ENCODE measurements at regions not wholly inside any gene's neighbourhood (a gene's known extent, or its start where the extent isn't known, plus 50 kb on each side); places are given as distances from the start of the nearest gene placed in this dataset.
A peak's percentile ranks its signal among the peaks of the same experiment; 100 is the strongest.
"Not testable (repeated sequence)": the region's sequence is repeated elsewhere in the genome, so short reads cannot be mapped to it uniquely, and the experiment has no call there.

GRCh38 chr2:105674401-105674800, 70.3 kb upstream of the NCK2 start:
- no peak for DNase-seq
- Mint-ChIP-seq H3K27me3 (ENCODE audit: low read depth) (no peaks in the 10 kb centered on the region), H3K27ac (peak overlapping the region; percentile 28), H3K4me3 (no peak overlapping the region), H3K36me3 (ENCODE audit: low read depth) (no peaks in the 10 kb centered on the region), H3K4me1 (ENCODE audit: low read depth) (peaks cover 19% of the 10 kb centered on the region), H3K9me3 (peaks cover under 1% of the 10 kb centered on the region)
- CTCF ChIA-PET, result no interaction called here
- intact Hi-C loops (cut with micrococcal nuclease), result no loop called here

GRCh38 chr2:105671156-105671555, 73.6 kb upstream of the NCK2 start:
- H3K4me1 Mint-ChIP-seq (ENCODE audit: low read depth), result peaks cover 19% of the 10 kb centered on the region
- H3K9me3 Mint-ChIP-seq, result peaks cover 8% of the 10 kb centered on the region
- no peaks in the 10 kb centered on the region for H3K27me3 Mint-ChIP-seq (ENCODE audit: low read depth)
- no peaks in the 10 kb centered on the region for H3K36me3 Mint-ChIP-seq (ENCODE audit: low read depth)
- DNase-seq, result no peak
- intact Hi-C loops (cut with micrococcal nuclease), result no loop called here
- CTCF ChIA-PET, result no interaction called here
- no peak overlapping the region for H3K4me3 Mint-ChIP-seq
- no peak overlapping the region for H3K27ac Mint-ChIP-seq

GRCh38 chr2:105669384-105669891, 75.3 kb upstream of the NCK2 start:
- intact Hi-C loops (cut with micrococcal nuclease), result no loop called here
- CTCF ChIA-PET, result no interaction called here
- DNase-seq, result no peak
- Mint-ChIP-seq H3K4me3 (no peak overlapping the region), H3K27ac (no peak overlapping the region), H3K27me3 (ENCODE audit: low read depth) (no peaks in the 10 kb centered on the region), H3K9me3 (peaks cover 19% of the 10 kb centered on the region), H3K36me3 (ENCODE audit: low read depth) (peaks cover 2% of the 10 kb centered on the region), H3K4me1 (ENCODE audit: low read depth) (peaks cover 3% of the 10 kb centered on the region)

- H3K4me3 Mint-ChIP-seq, result no peak overlapping the region
- CTCF ChIA-PET, result no interaction called here
Measured at GRCh38 chr2:105665480-105665879, 79.2 kb upstream of the NCK2 start.

GRCh38 chr2:105660489-105660888, 84.2 kb upstream of the NCK2 start:
- CTCF ChIA-PET, result interaction anchor here (0.6 kb wide), 1 partner anchor 481 kb away, joined by 3 read pairs; no protein-coding TSS in a partner anchor
- no peak for DNase-seq
- Mint-ChIP-seq H3K27me3 (ENCODE audit: low read depth) (no peaks in the 10 kb centered on the region), H3K4me1 (ENCODE audit: low read depth) (peaks cover 1% of the 10 kb centered on the region), H3K36me3 (ENCODE audit: low read depth) (no peaks in the 10 kb centered on the region), H3K27ac (no peak overlapping the region), H3K4me3 (no peak overlapping the region), H3K9me3 (peaks cover 12% of the 10 kb centered on the region)
- intact Hi-C loops (cut with micrococcal nuclease), result no loop called here

More at GRCh38 chr2:105665480-105665879, 79.2 kb upstream of the NCK2 start:
- H3K27ac Mint-ChIP-seq, result no peak overlapping the region
- DNase-seq, result no peak
- peaks cover 19% of the 10 kb centered on the region for H3K9me3 Mint-ChIP-seq
- no peaks in the 10 kb centered on the region for H3K27me3 Mint-ChIP-seq (ENCODE audit: low read depth)
- no peaks in the 10 kb centered on the region for H3K4me1 Mint-ChIP-seq (ENCODE audit: low read depth)
- peaks cover 2% of the 10 kb centered on the region for H3K36me3 Mint-ChIP-seq (ENCODE audit: low read depth)
- intact Hi-C loops (cut with micrococcal nuclease), result no loop called here

GRCh38 chr2:105655723-105656606, 88.7 kb upstream of the NCK2 start:
- H3K27ac Mint-ChIP-seq; DNase-seq; H3K27me3 Mint-ChIP-seq (ENCODE audit: low read depth); H3K36me3 Mint-ChIP-seq (ENCODE audit: low read depth); intact Hi-C loops (cut with micrococcal nuclease); CTCF ChIA-PET; H3K9me3 Mint-ChIP-seq; H3K4me3 Mint-ChIP-seq: not testable (repeated sequence)
- H3K4me1 Mint-ChIP-seq (ENCODE audit: low read depth), result peaks cover 12% of the 10 kb centered on the region

GRCh38 chr2:105655244-105655643, 89.5 kb upstream of the NCK2 start:
- H3K36me3 Mint-ChIP-seq (ENCODE audit: low read depth), result no peaks in the 10 kb centered on the region
- no peak overlapping the region for H3K27ac Mint-ChIP-seq
- DNase-seq, result no peak
- no peaks in the 10 kb centered on the region for H3K27me3 Mint-ChIP-seq (ENCODE audit: low read depth)
- CTCF ChIA-PET, result no interaction called here
- H3K4me3 Mint-ChIP-seq, result no peak overlapping the region
- peaks cover 13% of the 10 kb centered on the region for H3K4me1 Mint-ChIP-seq (ENCODE audit: low read depth)
- peaks cover 3% of the 10 kb centered on the region for H3K9me3 Mint-ChIP-seq
- intact Hi-C loops (cut with micrococcal nuclease), result no loop called here

GRCh38 chr2:105654474-105655004, 90.2 kb upstream of the NCK2 start:
- CTCF ChIA-PET, result no interaction called here
- H3K9me3 Mint-ChIP-seq, result peaks cover 3% of the 10 kb centered on the region
- H3K36me3 Mint-ChIP-seq (ENCODE audit: low read depth), result no peaks in the 10 kb centered on the region
- intact Hi-C loops (cut with micrococcal nuclease), result loop anchor here (1.0 to 5.0 kb wide), 2 partner anchors 21 to 433 kb away; no protein-coding TSS in a partner anchor
- no peak overlapping the region for H3K4me3 Mint-ChIP-seq
- no peaks in the 10 kb centered on the region for H3K27me3 Mint-ChIP-seq (ENCODE audit: low read depth)
- DNase-seq, result no peak
- H3K4me1 Mint-ChIP-seq (ENCODE audit: low read depth), result peaks cover 13% of the 10 kb centered on the region
- no peak overlapping the region for H3K27ac Mint-ChIP-seq

- Mint-ChIP-seq H3K9me3 (peaks cover 3% of the 10 kb centered on the region), H3K27me3 (ENCODE audit: low read depth) (no peaks in the 10 kb centered on the region), H3K4me1 (ENCODE audit: low read depth) (peaks cover 13% of the 10 kb centered on the region), H3K36me3 (ENCODE audit: low read depth) (no peaks in the 10 kb centered on the region), H3K4me3 (no peak overlapping the region), H3K27ac (no peak overlapping the region)
- intact Hi-C loops (cut with micrococcal nuclease), result loop anchor here (5.0 kb wide), 1 partner anchor 434 kb away; no protein-coding TSS in a partner anchor
- CTCF ChIA-PET, result no interaction called here
- no peak for DNase-seq
Measured at GRCh38 chr2:105653302-105653701, 91.4 kb upstream of the NCK2 start.

- no peak overlapping the region for H3K27ac Mint-ChIP-seq
- intact Hi-C loops (cut with micrococcal nuclease), result loop anchor here (5.0 kb wide), 1 partner anchor 435 kb away; no protein-coding TSS in a partner anchor
- CTCF ChIA-PET, result interaction anchor here (0.6 kb wide), 1 partner anchor 67 kb away, joined by 3 read pairs; no protein-coding TSS in a partner anchor
Measured at GRCh38 chr2:105652014-105652796, 92.5 kb upstream of the NCK2 start.

GRCh38 chr2:105649534-105649933, 95.2 kb upstream of the NCK2 start:
- Mint-ChIP-seq H3K9me3 (peaks cover 3% of the 10 kb centered on the region), H3K4me1 (ENCODE audit: low read depth) (peaks cover 7% of the 10 kb centered on the region), H3K27me3 (ENCODE audit: low read depth) (no peaks in the 10 kb centered on the region), H3K4me3 (no peak overlapping the region), H3K36me3 (ENCODE audit: low read depth) (no peaks in the 10 kb centered on the region), H3K27ac (no peak overlapping the region)
- intact Hi-C loops (cut with micrococcal nuclease), result no loop called here
- CTCF ChIA-PET, result no interaction called here
- DNase-seq, result no peak

More at GRCh38 chr2:105652014-105652796, 92.5 kb upstream of the NCK2 start:
- Mint-ChIP-seq H3K4me1 (ENCODE audit: low read depth) (peaks cover 13% of the 10 kb centered on the region), H3K9me3 (peaks cover 3% of the 10 kb centered on the region), H3K27me3 (ENCODE audit: low read depth) (no peaks in the 10 kb centered on the region), H3K36me3 (ENCODE audit: low read depth) (no peaks in the 10 kb centered on the region), H3K4me3 (no peak overlapping the region)
- DNase-seq, result no peak

- no peaks in the 10 kb centered on the region for H3K27me3 Mint-ChIP-seq (ENCODE audit: low read depth)
- intact Hi-C loops (cut with micrococcal nuclease), result no loop called here
- peaks cover 1% of the 10 kb centered on the region for H3K4me1 Mint-ChIP-seq (ENCODE audit: low read depth)
- CTCF ChIA-PET, result no interaction called here
- H3K9me3 Mint-ChIP-seq, result peaks cover 3% of the 10 kb centered on the region
- H3K27ac Mint-ChIP-seq, result no peak overlapping the region
- no peak overlapping the region for H3K4me3 Mint-ChIP-seq
- no peak for DNase-seq
- H3K36me3 Mint-ChIP-seq (ENCODE audit: low read depth), result no peaks in the 10 kb centered on the region
Measured at GRCh38 chr2:105647731-105648130, 97.0 kb upstream of the NCK2 start.

All from activated naive CD4-positive, alpha-beta T cell treated with anti-CD3 and anti-CD28 coated beads for 36 hours (primary cell).